K562 (cell line): ENCODE measurements at regions not wholly inside any gene's neighbourhood (a gene's known extent, or its start where the extent isn't known, plus 50 kb on each side); places are given as distances from the start of the nearest gene placed in this dataset.

Source experiments
- ATAC-seq: fragments of 200-7000 bp; cut with Tn5 transposase; 3 replicates; pipeline ENCODE4 v1.9.1; 2020; ENCODE audit warnings: moderate library complexity
- BruUV-seq: library from RNA; stranded (reverse); fragments of 400-500 nt; replicated peaks from 2 replicates; lab custom pipeline; 2021; lab: Mats Ljungman, UMichigan
- CTCF ChIA-PET: fragments of 300-600 bp; formaldehyde crosslinking; extraction: SDS; loops from one replicate; lab custom pipeline; 2021; ENCODE audit warnings: low intra/inter-chr PET ratio; lab: Yijun Ruan, JAX
- POLR2A ChIA-PET: fragments of 300-600, 350-650 bp; sonication (Branson Sonifier 250); formaldehyde crosslinking; extraction: SDS; loops from one replicate; lab custom pipeline; 2021; ENCODE audit warnings: antibody characterized with exemption, inconsistent platforms; lab: Yijun Ruan, JAX
- DNase-seq, 4 experiments: peaks; one replicate each; pipeline versions ENCODE4 v3.0.0 to v3.0.0-alpha.2; 2011 to 2018; ENCODE audit warnings: low spot score in 3 of 4, mixed read lengths in 3 of 4; ENCODE audit errors: extremely low read depth in 1 of 4
- FAIRE-seq: peaks from 2 replicates; lab custom pipeline; 2011; peaks lifted over from hg19 to GRCh38; lab: Jason Lieb, UNC
- H2AFZ ChIP-seq: 2 replicates; pipeline ENCODE4 v1.6.0; 2011; ENCODE audit warnings: low read depth, low read length, control low read depth, inconsistent platforms
- H3K27ac ChIP-seq: fragments of 200-600 bp; 3 replicates; pipeline ENCODE4 v1.8.0; 2011; ENCODE audit warnings: low read depth, mild to moderate bottlenecking, control low read depth, inconsistent platforms, low read length, moderate library complexity, mixed read lengths; ENCODE audit errors: extremely low read depth
- H3K27me3 ChIP-seq, 2 experiments: fragments of 300-600 bp in 1 of 2; 2 replicates in 1 of 2; 3 replicates in 1 of 2; pipeline versions ENCODE4 v1.6.0 to v1.8.0; 2011; ENCODE audit warnings: inconsistent platforms in 2 of 2, low read length in 2 of 2, mild to moderate bottlenecking in 1 of 2, mixed read lengths in 1 of 2, moderate library complexity in 1 of 2; ENCODE audit not compliant: control insufficient read depth in 2 of 2, insufficient read depth in 2 of 2
- H3K36me3 ChIP-seq: fragments of 300-600 bp; 3 replicates; pipeline ENCODE4 v1.8.0; 2011; ENCODE audit warnings: mild to moderate bottlenecking, low read length, inconsistent platforms; ENCODE audit not compliant: control insufficient read depth, insufficient read depth
- H3K4me1 ChIP-seq, 2 experiments: fragments of 200-600 bp in 1 of 2; replicated peaks in 1 of 2; 2 replicates in 1 of 2; 3 replicates in 1 of 2; pipeline versions ENCODE4 v1.5.1 to v1.8.0; 2011; ENCODE audit warnings: inconsistent platforms in 2 of 2, low read length in 2 of 2, mild to moderate bottlenecking in 1 of 2, mixed read lengths in 1 of 2, moderate library complexity in 1 of 2; ENCODE audit not compliant: control insufficient read depth in 2 of 2, insufficient read depth in 2 of 2
- H3K4me2 ChIP-seq: 2 replicates; pipeline ENCODE4 v1.6.1; 2011; ENCODE audit warnings: low read length, control low read depth, inconsistent platforms, mixed read lengths; ENCODE audit not compliant: insufficient read depth
- H3K4me3 ChIP-seq: fragments of 200-600 bp; sonication (generic), shearing (Covaris generic); 2 replicates; pipeline ENCODE4 v1.5.1; 2016; ENCODE audit warnings: control low read depth, inconsistent platforms
- H3K79me2 ChIP-seq: fragments of 200-600 bp; 3 replicates; pipeline ENCODE4 v1.8.0; 2011; ENCODE audit warnings: low read length, inconsistent platforms; ENCODE audit not compliant: control insufficient read depth, insufficient read depth
- H3K9ac ChIP-seq, 2 experiments: 2 replicates each; pipeline versions ENCODE4 v1.6.0 to v1.6.1; 2011; ENCODE audit warnings: low read depth in 2 of 2, low read length in 2 of 2, control low read depth in 1 of 2, inconsistent platforms in 1 of 2, mild to moderate bottlenecking in 1 of 2, mixed read lengths in 1 of 2; ENCODE audit not compliant: insufficient read depth in 1 of 2
- H3K9me1 ChIP-seq: one replicate; pipeline ENCODE4 v1.6.0; 2011; ENCODE audit warnings: inconsistent platforms, mild to moderate bottlenecking, low read length, moderate library complexity; ENCODE audit not compliant: control insufficient read depth, insufficient read depth
- H3K9me3 ChIP-seq: replicated peaks from 2 replicates; pipeline ENCODE4 v1.5.1; 2011; ENCODE audit warnings: low read depth, low read length, inconsistent platforms; ENCODE audit not compliant: control insufficient read depth, insufficient read depth
- H4K20me1 ChIP-seq: replicated peaks from 2 replicates; pipeline ENCODE4 v1.6.1; 2011; ENCODE audit warnings: low read length, inconsistent platforms, mixed read lengths; ENCODE audit not compliant: control insufficient read depth, insufficient read depth
- AFF1 ChIP-seq, 2 experiments: fragments of 450-650 bp; IDR thresholded peaks; 2 replicates each; pipeline ENCODE4 v1.6.1; 2018; ENCODE audit warnings: mild to moderate bottlenecking in 2 of 2, low read depth in 1 of 2; ENCODE audit not compliant: partially characterized antibody in 2 of 2
- CBX5 ChIP-seq: IDR thresholded peaks from 2 replicates; pipeline ENCODE4 v1.6.1; 2014; ENCODE audit warnings: low read depth, borderline replicate concordance
- HDAC3 ChIP-seq: fragments of 450-650 bp; IDR thresholded peaks from 2 replicates; pipeline ENCODE4 v1.6.1; 2018; ENCODE audit warnings: borderline replicate concordance, mild to moderate bottlenecking, moderate library complexity; ENCODE audit not compliant: partially characterized antibody
- KAT2B ChIP-seq: IDR thresholded peaks from one replicate; pipeline ENCODE4 v1.6.1; 2012; ENCODE audit warnings: low read depth, mild to moderate bottlenecking, control low read depth, inconsistent platforms, low read length, moderate library complexity
- MBD2 ChIP-seq: sonication (generic); IDR thresholded peaks from 2 replicates; pipeline ENCODE4 v1.6.1; 2016; ENCODE audit warnings: low read depth, borderline replicate concordance
- MEF2D ChIP-seq: conservative IDR thresholded peaks from 2 replicates; pipeline ENCODE4 v1.6.1; 2016; ENCODE audit warnings: low read depth, missing genetic modification characterization, missing compliant biosample characterization
- RBM25 ChIP-seq: fragments of 200-400 bp; formaldehyde crosslinking; IDR thresholded peaks from 2 replicates; pipeline ENCODE4 v1.6.1; 2018; ENCODE audit warnings: low read length, low read depth, moderate library complexity; ENCODE audit not compliant: severe bottlenecking
- RCOR1 ChIP-seq, 2 experiments: IDR thresholded peaks; 2 replicates each; pipeline ENCODE4 v1.6.1; 2012; ENCODE audit warnings: low read depth in 2 of 2, low read length in 2 of 2, borderline replicate concordance in 1 of 2, improper control_type of control experiment in 1 of 2
- TSC22D4 ChIP-seq: fragments of 450-650 bp; IDR thresholded peaks from 2 replicates; pipeline ENCODE4 v1.6.1; 2016; ENCODE audit warnings: missing genetic modification characterization, missing biosample characterization, control low read depth
- YY1 ChIP-seq, 3 experiments: IDR thresholded peaks; 2 replicates each; pipeline ENCODE4 v1.6.1; 2011; ENCODE audit warnings: low read length in 2 of 3, mild to moderate bottlenecking in 2 of 3, moderate library complexity in 2 of 3, borderline replicate concordance in 1 of 3, control low read depth in 1 of 3, low read depth in 1 of 3; ENCODE audit not compliant: insufficient read depth in 3 of 3, insufficient replicate concordance in 2 of 3, control insufficient read depth in 1 of 3, insufficient read length in 1 of 3; ENCODE audit errors: extremely low read depth in 1 of 3
- ZFP36 ChIP-seq: fragments of 150-350 bp; IDR thresholded peaks from 2 replicates; pipeline ENCODE4 v1.6.1; 2018; ENCODE audit warnings: low read length, low read depth; ENCODE audit not compliant: partially characterized antibody
- ZNF384 ChIP-seq: IDR thresholded peaks from 2 replicates; pipeline ENCODE4 v1.6.1; 2012; ENCODE audit warnings: low read depth, low read length, improper control_type of control experiment
- ZNF561 ChIP-seq: fragments of 450-650 bp; formaldehyde crosslinking; conservative IDR thresholded peaks from 2 replicates; pipeline ENCODE4 v1.4.0; 2020; ENCODE audit warnings: mild to moderate bottlenecking, moderate library complexity
- ZNF764 ChIP-seq: fragments of 250-450 bp; sonication (Bioruptor Pico); IDR thresholded peaks from 2 replicates; pipeline ENCODE4 v1.4.0; 2020; ENCODE audit warnings: low read depth, mild to moderate bottlenecking, moderate library complexity
- WGBS: fragments of 100-300 bp; shearing (Covaris generic); methylation state at CpG from one replicate; pipeline ENCODE4 v1.1.6; 2016; ENCODE audit warnings: low coverage, mixed read lengths; ENCODE audit not compliant: insufficient coverage; ENCODE audit errors: missing lambda C conversion rate; 5-methylcytosine and 5-hydroxymethylcytosine counted together
- in situ Hi-C: fragments of 300-500 bp; cut with MboI; formaldehyde crosslinking; loops from 4 replicates; pipeline ENCODE4 v1.15.0; 2018; ENCODE audit warnings: inconsistent platforms, mixed read lengths
- intact Hi-C: fragments of 100-400 bp; cut with micrococcal nuclease; formaldehyde crosslinking; loops from 2 replicates; pipeline ENCODE4 v1.14.2; 2022

GRCh38 chr5:167634432-167634831 lies 657.0 kb upstream of the WWC1 start (continued):
- TF ChIP-seq AFF1 (IDR thresholded peaks at IDR 0.05; ENCODE audit: low read depth in 1 of 2, partially characterized antibody in 2 of 2) (no peak), ZNF384 (no peak), YY1 (IDR thresholded peaks at IDR 0.05; ENCODE audit: borderline replicate concordance in 1 of 3, control insufficient read depth in 1 of 3, extremely low read depth in 1 of 3, insufficient read depth in 3 of 3, insufficient read length in 1 of 3, insufficient replicate concordance in 2 of 3, low read depth in 1 of 3, low read length in 2 of 3) (no peak), RCOR1 (IDR thresholded peaks at IDR 0.05; ENCODE audit: borderline replicate concordance in 1 of 2, low read depth in 2 of 2, low read length in 2 of 2) (no peak), RBM25 (no peak), ZFP36 (no peak)

- Histone ChIP-seq H4K20me1 (no peaks in the 10 kb centered on the region), H3K4me2 (no peak overlapping the region), H3K9me3 (no peaks in the 10 kb centered on the region), H3K36me3 (no peaks in the 10 kb centered on the region), H3K4me1 (no peaks in the 10 kb centered on the region), H3K9ac (no peak overlapping the region), H3K27ac (no peak overlapping the region), H3K4me3 (no peak overlapping the region), H3K27me3 (no peaks in the 10 kb centered on the region), H2AFZ (no peak overlapping the region), H3K79me2 (no peaks in the 10 kb centered on the region), H3K9me1 (no peaks in the 10 kb centered on the region)
- BruUV-seq: no TSS peak
- ChIA-PET CTCF (no interaction called here), POLR2A (no interaction called here)
- intact Hi-C loops: no loop called here
- TF ChIP-seq HDAC3 (no peak), ZNF561 (no peak), MBD2 (no peak), ZNF764 (no peak), MEF2D (no peak), TSC22D4 (tag) (no peak), CBX5 (no peak), KAT2B (no peak)
- ATAC-seq: no peak
- WGBS: 3% methylated on average over 2 of the region's 2 CpGs
- in situ Hi-C loops: no loop called here
- DNase-seq: no peak
- no peak for FAIRE-seq
These were observed 652.6 kb upstream of the WWC1 start for GRCh38 chr5:167638816-167639215.
